ENCODE measurements at regions not wholly inside any gene's neighbourhood (a gene's known extent, or its start where the extent isn't known, plus 50 kb on each side); places are given as distances from the start of the nearest gene placed in this dataset.

DNA sequence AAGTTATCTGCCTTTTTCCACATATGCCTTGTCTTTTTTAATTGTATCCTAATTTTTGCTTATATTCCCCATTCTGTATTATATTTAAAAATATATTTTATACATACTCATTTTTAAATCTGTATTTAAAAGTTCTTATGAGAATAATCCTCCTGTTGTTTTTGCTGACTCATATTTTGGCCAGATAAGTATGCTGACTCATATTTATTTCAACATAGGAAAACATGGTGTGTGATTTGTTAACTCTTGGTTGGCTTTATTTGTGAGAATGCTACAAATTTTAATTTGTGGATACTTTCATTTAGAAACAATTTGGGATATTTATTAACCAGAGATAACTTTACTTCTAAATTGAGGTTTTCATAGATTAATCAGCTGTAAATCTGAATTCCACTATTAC is 587.7 kb downstream of the CPS1 start:
- no peak for TF ChIP-seq EZH2 (IDR thresholded peaks at IDR 0.05)
- no peak for TF ChIP-seq POLR2AphosphoS5 (IDR thresholded peaks at IDR 0.05; ENCODE audit: borderline replicate concordance, low read depth, low read length)
- no peak for TF ChIP-seq FOXP2 (optimal IDR thresholded peaks at IDR 0.05; ENCODE audit: control extremely low read depth, extremely low read length, insufficient read depth)
